SK-N-SH (cell line): ENCODE measurements at regions not wholly inside any gene's neighbourhood (a gene's known extent, or its start where the extent isn't known, plus 50 kb on each side); places are given as distances from the start of the nearest gene placed in this dataset.
"Not testable (repeated sequence)": the region's sequence is repeated elsewhere in the genome, so short reads cannot be mapped to it uniquely, and the experiment has no call there.

Experiments used
- CTCF ChIA-PET: fragments of 300-600, 350-600 bp; formaldehyde crosslinking; extraction: SDS; loops from one replicate; lab custom pipeline; 2021; lab: Yijun Ruan, JAX
- POLR2A ChIA-PET: fragments of 350-600 bp; sonication (Branson Sonifier 250); formaldehyde crosslinking; extraction: SDS; loops from one replicate; lab custom pipeline; 2020; ENCODE audit warnings: antibody characterized with exemption, inconsistent platforms; lab: Yijun Ruan, JAX
- DNase-seq: peaks from one replicate; pipeline ENCODE4 v3.0.0; 2012
- H2AFZ ChIP-seq: fragments of 200-600 bp; sonication (generic); 2 replicates; pipeline ENCODE4 v1.8.1; 2016; ENCODE audit warnings: antibody characterized with exemption, mild to moderate bottlenecking, low read depth
- H3F3A ChIP-seq: fragments of 200-600 bp; sonication (generic); replicated peaks from 2 replicates; pipeline ENCODE3; 2016; ENCODE audit warnings: antibody characterized with exemption, mild to moderate bottlenecking; ENCODE audit not compliant: insufficient read depth
- H3K27ac ChIP-seq, 2 experiments: fragments of 200-500 bp in 1 of 2; fragments of 200-600 bp in 1 of 2; sonication (Bioruptor generic) in 1 of 2; sonication (generic), shearing (Covaris generic) in 1 of 2; 2 replicates each; pipeline versions ENCODE4 v1.5.1 to v1.6.1; 2014 to 2016; ENCODE audit warnings: low read depth in 2 of 2, inconsistent platforms in 1 of 2, low read length in 1 of 2, mild to moderate bottlenecking in 1 of 2, mixed read lengths in 1 of 2
- H3K27me3 ChIP-seq: fragments of 200-600 bp; sonication (generic), shearing (Covaris generic); 2 replicates; pipeline ENCODE4 v1.6.1; 2016; ENCODE audit warnings: mixed run types; ENCODE audit not compliant: insufficient read depth
- H3K36me3 ChIP-seq, 2 experiments: fragments of 200-500 bp in 1 of 2; fragments of 200-600 bp in 1 of 2; sonication (Bioruptor generic) in 1 of 2; sonication (generic) in 1 of 2; replicated peaks in 1 of 2; 2 replicates each; pipeline versions ENCODE3 to v1.5.1; 2014 to 2016; ENCODE audit warnings: low read length in 1 of 2, mild to moderate bottlenecking in 1 of 2; ENCODE audit not compliant: insufficient read depth in 2 of 2, control insufficient read depth in 1 of 2
- H3K4me1 ChIP-seq, 2 experiments: fragments of 200-500 bp in 1 of 2; fragments of 200-600 bp in 1 of 2; sonication (Bioruptor generic) in 1 of 2; sonication (generic), shearing (Covaris generic) in 1 of 2; 2 replicates each; pipeline versions ENCODE4 v1.5.1 to v1.6.1; 2014 to 2016; ENCODE audit warnings: low read depth in 1 of 2, low read length in 1 of 2, mixed run types in 1 of 2; ENCODE audit not compliant: insufficient read depth in 2 of 2, control insufficient read depth in 1 of 2
- H3K4me2 ChIP-seq: fragments of 200-600 bp; sonication (generic), shearing (Covaris generic); 2 replicates; pipeline ENCODE4 v1.6.1; 2017; ENCODE audit warnings: mixed run types
- H3K4me3 ChIP-seq, 2 experiments: fragments of 200-500 bp in 1 of 2; fragments of 200-600 bp in 1 of 2; sonication (Bioruptor generic) in 1 of 2; sonication (generic), shearing (Covaris generic) in 1 of 2; 2 replicates each; pipeline versions ENCODE4 v1.5.1 to v1.8.1; 2014 to 2016; ENCODE audit warnings: low read depth in 2 of 2, inconsistent platforms in 1 of 2, low read length in 1 of 2, mild to moderate bottlenecking in 1 of 2, mixed read lengths in 1 of 2, moderate library complexity in 1 of 2
- H3K79me2 ChIP-seq: fragments of 200-600 bp; sonication (generic); 2 replicates; pipeline ENCODE4 v1.8.1; 2017; ENCODE audit warnings: mild to moderate bottlenecking; ENCODE audit not compliant: insufficient read depth
- H3K9ac ChIP-seq: fragments of 200-600 bp; sonication (generic); 2 replicates; pipeline ENCODE4 v1.6.1; 2017; ENCODE audit warnings: mixed run types
- H3K9me2 ChIP-seq: fragments of 200-600 bp; sonication (generic); 2 replicates; pipeline ENCODE4 v1.6.1; 2017; ENCODE audit warnings: mixed run types
- H3K9me3 ChIP-seq: fragments of 200-600 bp; sonication (generic); 2 replicates; pipeline ENCODE4 v1.6.1; 2017; ENCODE audit warnings: mixed run types, mild to moderate bottlenecking, moderate library complexity
- H4K20me1 ChIP-seq: fragments of 200-600 bp; sonication (generic); 2 replicates; pipeline ENCODE4 v1.6.1; 2017; ENCODE audit warnings: mild to moderate bottlenecking, mixed run types; ENCODE audit not compliant: insufficient read depth
- CTCF ChIP-seq: fragments of 200-600 bp; sonication (generic); IDR thresholded peaks from 2 replicates; pipeline ENCODE4 v1.6.1; 2017; ENCODE audit warnings: antibody characterized with exemption, mild to moderate bottlenecking, moderate library complexity
- FOSL2 ChIP-seq: IDR thresholded peaks from 2 replicates; pipeline ENCODE4 v1.4.0; 2012; ENCODE audit warnings: low read depth, mild to moderate bottlenecking, moderate library complexity, borderline replicate concordance
- FOXM1 ChIP-seq: IDR thresholded peaks from 2 replicates; pipeline ENCODE4 v1.4.0; 2012; ENCODE audit warnings: low read depth, mild to moderate bottlenecking
- MEF2A ChIP-seq: IDR thresholded peaks from 2 replicates; pipeline ENCODE4 v1.4.0; 2012; ENCODE audit warnings: low read depth, borderline replicate concordance
- MXI1 ChIP-seq: IDR thresholded peaks from 2 replicates; pipeline ENCODE4 v1.6.1; 2012; ENCODE audit warnings: mild to moderate bottlenecking, low read depth, low read length, improper control_type of control experiment
- NFIC ChIP-seq: IDR thresholded peaks from 2 replicates; pipeline ENCODE4 v1.4.0; 2012; ENCODE audit warnings: borderline replicate concordance
- REST ChIP-seq: IDR thresholded peaks from 2 replicates; pipeline ENCODE4 v1.6.1; 2012; ENCODE audit warnings: mild to moderate bottlenecking, low read depth, low read length, moderate library complexity
- SIN3A ChIP-seq: IDR thresholded peaks from 2 replicates; pipeline ENCODE4 v1.6.1; 2012; ENCODE audit warnings: low read depth, mild to moderate bottlenecking, low read length, moderate library complexity, borderline replicate concordance
- YY1 ChIP-seq: IDR thresholded peaks from 2 replicates; pipeline ENCODE4 v1.4.0; 2012; ENCODE audit warnings: low read depth, mild to moderate bottlenecking
- WGBS: methylation state at CpG from one replicate; pipeline ENCODE4 v1.1.6; 2017; ENCODE audit warnings: low lambda C conversion rate; 5-methylcytosine and 5-hydroxymethylcytosine counted together

GRCh38 chr6:76914737-76915136, 548.6 kb downstream of the HTR1B start (continued):
- TF ChIP-seq SIN3A: no peak

- H3F3A ChIP-seq, H3K79me2 ChIP-seq, CTCF ChIA-PET, H3K9ac ChIP-seq, H3K27me3 ChIP-seq, H3K4me1 ChIP-seq, H3K36me3 ChIP-seq, POLR2A ChIA-PET, H3K4me2 ChIP-seq, H3K9me3 ChIP-seq, H2AFZ ChIP-seq, H3K9me2 ChIP-seq, H4K20me1 ChIP-seq, H3K27ac ChIP-seq, DNase-seq: not testable (repeated sequence)
- H3K4me3 ChIP-seq: peak overlapping the region in 1 of 2 experiments; percentile 14; a peak in 1 of 4 replicates
- 25% methylated on average over 4 of the region's 6 CpGs for WGBS
These were observed 557.8 kb downstream of the HTR1B start for GRCh38 chr6:76905541-76905940.

GRCh38 chr6:76892542-76892941, 570.7 kb downstream of the HTR1B start:
- POLR2A ChIA-PET: no interaction called here
- Histone ChIP-seq H3K27me3 (no peaks in the 10 kb centered on the region), H3K4me1 (no peaks in the 10 kb centered on the region), H3K9ac (no peak overlapping the region), H3K4me2 (no peak overlapping the region), H3F3A (no peaks in the 10 kb centered on the region), H3K36me3 (no peaks in the 10 kb centered on the region), H3K4me3 (no peak overlapping the region), H4K20me1 (no peaks in the 10 kb centered on the region), H2AFZ (no peak overlapping the region), H3K9me2 (no peaks in the 10 kb centered on the region), H3K79me2 (no peaks in the 10 kb centered on the region), H3K9me3 (no peaks in the 10 kb centered on the region), H3K27ac (no peak overlapping the region)
- CTCF ChIA-PET: no interaction called here
- no peak for DNase-seq
- 6% methylated on average over 3 of the region's 3 CpGs for WGBS
- TF ChIP-seq MXI1 (no peak), FOSL2 (no peak), SIN3A (no peak), NFIC (no peak)

- H3K27ac ChIP-seq: no peak overlapping the region
- no peaks in the 10 kb centered on the region for H4K20me1 ChIP-seq
- no peaks in the 10 kb centered on the region for H3K79me2 ChIP-seq
- no peaks in the 10 kb centered on the region for H3F3A ChIP-seq
- ChIA-PET POLR2A (no interaction called here), CTCF (interaction anchor here (0.6 to 1.0 kb wide), 2 partner anchors 11 to 828 kb away, joined by 3 to 8 read pairs; no protein-coding TSS in a partner anchor)
- TF ChIP-seq NFIC: no peak
- TF ChIP-seq FOXM1: no peak
- no peak for TF ChIP-seq MEF2A
- TF ChIP-seq SIN3A: no peak
- no peak for TF ChIP-seq YY1
- no peak for TF ChIP-seq CTCF
- no peak for TF ChIP-seq REST
- H3K9me3 ChIP-seq: no peaks in the 10 kb centered on the region
- H3K4me1 ChIP-seq: no peaks in the 10 kb centered on the region
- H3K4me2 ChIP-seq: no peak overlapping the region
- no peaks in the 10 kb centered on the region for H3K9me2 ChIP-seq
- H2AFZ ChIP-seq: no peak overlapping the region
- no peaks in the 10 kb centered on the region for H3K27me3 ChIP-seq
- no peak for DNase-seq
- no peaks in the 10 kb centered on the region for H3K36me3 ChIP-seq
- no peak overlapping the region for H3K9ac ChIP-seq
- no peak overlapping the region for H3K4me3 ChIP-seq
These were observed 574.9 kb downstream of the HTR1B start for GRCh38 chr6:76888351-76888750.
